NB4 (cell line): ENCODE measurements at regions not wholly inside any gene's neighbourhood (a gene's known extent, or its start where the extent isn't known, plus 50 kb on each side); places are given as distances from the start of the nearest gene placed in this dataset.
"Not testable (repeated sequence)": the region's sequence is repeated elsewhere in the genome, so short reads cannot be mapped to it uniquely, and the experiment has no call there.

Experiments used
- DNase-seq: peaks from one replicate; pipeline ENCODE4 v3.0.0; 2010; ENCODE audit warnings: low read depth
- H3K4me3 ChIP-seq: one replicate; pipeline ENCODE4 v1.5.1; 2011; ENCODE audit warnings: mild to moderate bottlenecking, low read depth, low read length, moderate library complexity
- MYC ChIP-seq: IDR thresholded peaks from 2 replicates; pipeline ENCODE4 v1.6.1; 2011; ENCODE audit warnings: low read depth, low read length
- POLR2A ChIP-seq: IDR thresholded peaks from 2 replicates; pipeline ENCODE4 v1.6.1; 2011; ENCODE audit warnings: mild to moderate bottlenecking; ENCODE audit not compliant: insufficient read length; ENCODE audit errors: extremely low read depth
- TF ChIP-seq, protein P1 (sequence below): IDR thresholded peaks from 2 replicates; pipeline ENCODE4 v1.6.1; 2011; ENCODE audit warnings: low read depth, low read length
- TF ChIP-seq, protein P2 (sequence below): IDR thresholded peaks from one replicate; pipeline ENCODE4 v1.5.1; 2012; ENCODE audit warnings: low read depth, low read length

DNA sequence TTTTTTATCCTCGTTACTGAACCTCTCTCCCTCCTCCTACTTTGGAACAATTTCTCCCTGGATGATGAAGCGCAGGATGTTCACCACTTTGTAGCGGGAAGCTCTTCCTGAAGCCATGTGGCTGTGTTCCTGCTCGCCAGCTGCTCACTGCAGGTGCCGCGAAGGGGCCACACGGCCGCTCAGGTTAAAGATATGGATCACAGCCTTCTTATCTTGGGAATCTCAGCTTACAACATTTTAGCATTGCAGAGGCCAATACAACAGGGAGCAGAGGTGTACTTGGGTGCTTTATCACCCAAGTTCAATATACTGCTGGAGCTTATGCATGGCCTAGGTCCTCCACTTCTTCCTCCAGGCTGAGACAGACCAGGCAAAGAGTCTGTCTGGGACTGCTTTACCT lies 201.2 kb upstream of the G2E3 start:
- TF ChIP-seq MYC (no peak), POLR2A (no peak)
- TF ChIP-seq, protein P1, sequence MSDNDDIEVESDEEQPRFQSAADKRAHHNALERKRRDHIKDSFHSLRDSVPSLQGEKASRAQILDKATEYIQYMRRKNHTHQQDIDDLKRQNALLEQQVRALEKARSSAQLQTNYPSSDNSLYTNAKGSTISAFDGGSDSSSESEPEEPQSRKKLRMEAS, result no peak
- TF ChIP-seq, protein P2, sequence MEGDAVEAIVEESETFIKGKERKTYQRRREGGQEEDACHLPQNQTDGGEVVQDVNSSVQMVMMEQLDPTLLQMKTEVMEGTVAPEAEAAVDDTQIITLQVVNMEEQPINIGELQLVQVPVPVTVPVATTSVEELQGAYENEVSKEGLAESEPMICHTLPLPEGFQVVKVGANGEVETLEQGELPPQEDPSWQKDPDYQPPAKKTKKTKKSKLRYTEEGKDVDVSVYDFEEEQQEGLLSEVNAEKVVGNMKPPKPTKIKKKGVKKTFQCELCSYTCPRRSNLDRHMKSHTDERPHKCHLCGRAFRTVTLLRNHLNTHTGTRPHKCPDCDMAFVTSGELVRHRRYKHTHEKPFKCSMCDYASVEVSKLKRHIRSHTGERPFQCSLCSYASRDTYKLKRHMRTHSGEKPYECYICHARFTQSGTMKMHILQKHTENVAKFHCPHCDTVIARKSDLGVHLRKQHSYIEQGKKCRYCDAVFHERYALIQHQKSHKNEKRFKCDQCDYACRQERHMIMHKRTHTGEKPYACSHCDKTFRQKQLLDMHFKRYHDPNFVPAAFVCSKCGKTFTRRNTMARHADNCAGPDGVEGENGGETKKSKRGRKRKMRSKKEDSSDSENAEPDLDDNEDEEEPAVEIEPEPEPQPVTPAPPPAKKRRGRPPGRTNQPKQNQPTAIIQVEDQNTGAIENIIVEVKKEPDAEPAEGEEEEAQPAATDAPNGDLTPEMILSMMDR, result no peak
- DNase-seq, result no peak
- no peak overlapping the region for H3K4me3 ChIP-seq

DNA sequence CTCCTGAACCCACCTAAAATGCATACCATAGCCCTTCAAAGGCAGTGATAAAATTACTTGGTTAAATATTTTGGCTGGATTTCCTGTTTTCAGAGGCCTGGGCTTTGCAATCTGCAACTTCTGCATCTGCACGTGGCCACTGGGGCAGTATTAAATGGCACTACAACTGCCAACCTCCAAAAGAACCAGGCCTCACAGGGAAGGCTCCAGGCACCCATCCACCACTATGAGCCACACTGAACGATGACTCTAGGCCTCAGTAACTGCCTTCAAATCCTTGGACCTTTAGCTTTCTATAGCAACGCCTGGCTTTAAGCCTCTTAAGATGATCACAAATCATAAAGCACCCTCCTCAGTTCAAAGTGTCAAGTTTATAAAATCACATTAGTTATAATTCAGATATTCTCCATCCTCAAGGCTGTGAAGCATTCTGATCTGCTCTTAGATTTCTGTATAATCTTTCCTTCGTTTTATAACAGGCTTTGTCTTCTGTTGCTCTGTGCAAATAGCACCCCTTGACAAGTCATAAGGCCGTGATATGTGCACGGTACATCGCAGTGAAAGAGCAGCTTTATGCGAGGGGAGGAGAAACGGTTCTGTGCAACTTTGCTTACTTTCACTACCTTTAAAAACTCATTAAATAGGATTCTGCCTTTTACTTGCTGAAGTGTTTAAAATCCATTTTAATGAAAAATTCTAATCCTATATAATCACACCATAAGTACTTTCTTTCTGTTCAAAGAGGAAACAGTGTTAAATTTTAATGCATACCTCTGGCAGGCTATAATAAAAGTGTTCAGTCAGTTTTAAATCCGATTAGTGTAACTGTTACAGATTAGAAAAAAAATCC lies 196.4 kb upstream of the G2E3 start:
- no peak overlapping the region for H3K4me3 ChIP-seq
- TF ChIP-seq, protein P2, result no peak
- TF ChIP-seq, protein P1, result 0 out of 2 replicates have a peak, but pooled peaks have one; percentile 12
- TF ChIP-seq POLR2A (no peak), MYC (no peak)
- DNase-seq, result peak; percentile 1

DNA sequence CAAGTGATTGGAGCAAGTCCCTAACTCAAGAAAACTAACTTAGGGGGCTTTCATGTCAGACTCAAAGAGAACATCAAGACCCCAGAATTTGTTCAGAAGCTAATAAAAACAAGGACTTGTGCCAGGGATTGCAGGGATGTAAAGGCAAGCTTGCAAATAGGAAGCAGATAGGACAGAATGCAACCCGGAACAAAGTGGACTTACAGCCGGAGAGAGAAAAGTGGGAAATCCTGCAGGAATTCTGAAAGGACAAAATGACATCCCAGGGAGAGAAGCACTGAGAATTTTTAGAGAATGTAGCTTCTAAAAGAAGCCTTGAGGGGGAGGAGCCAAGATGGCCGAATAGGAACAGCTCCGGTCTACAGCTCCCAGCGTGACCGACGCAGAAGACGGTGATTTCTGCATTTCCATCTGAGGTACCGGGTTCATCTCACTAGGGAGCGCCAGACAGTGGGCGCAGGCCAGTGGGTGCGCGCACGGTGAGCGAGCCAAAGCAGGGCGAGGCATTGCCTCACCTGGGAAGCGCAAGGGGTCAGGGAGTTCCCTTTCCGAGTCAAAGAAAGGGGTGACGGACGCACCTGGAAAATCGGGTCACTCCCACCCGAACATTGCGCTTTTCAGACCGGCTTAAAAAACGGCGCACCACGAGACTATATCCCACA lies 195.6 kb upstream of the G2E3 start:
- not testable (repeated sequence) for H3K4me3 ChIP-seq

DNA sequence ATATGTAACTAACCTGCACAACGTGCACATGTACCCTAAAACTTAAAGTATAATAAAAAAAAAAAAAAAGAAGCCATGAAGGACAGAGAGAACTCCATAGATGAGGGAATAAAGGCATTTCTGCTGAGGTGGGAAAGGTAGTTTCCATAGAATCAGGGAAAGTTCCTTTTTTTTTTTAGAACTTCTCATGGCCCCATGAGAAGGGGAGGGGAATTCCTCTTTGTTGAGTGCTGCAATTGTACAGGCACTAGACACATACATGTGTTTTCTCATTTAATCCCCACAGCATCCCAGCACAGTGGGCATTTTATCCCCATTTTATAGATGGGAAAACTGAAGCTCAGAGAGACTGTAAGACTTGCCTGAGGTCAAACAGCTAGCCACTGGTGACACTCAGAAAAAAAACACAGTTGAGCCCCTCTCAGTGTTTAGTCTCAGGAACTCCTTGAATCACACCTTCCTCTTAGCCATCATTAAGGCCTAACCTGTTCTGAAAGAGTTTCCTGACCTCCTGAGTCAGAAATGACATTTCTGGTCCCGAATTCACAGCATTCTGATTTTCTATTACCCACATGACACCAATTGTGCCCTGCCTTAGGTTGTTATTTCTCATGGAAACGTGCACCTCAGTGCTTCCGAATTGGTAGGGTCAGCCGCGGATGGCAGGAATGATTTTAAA lies 189.3 kb upstream of the G2E3 start:
- no peak overlapping the region for H3K4me3 ChIP-seq
- TF ChIP-seq POLR2A (no peak), MYC (no peak)
- TF ChIP-seq, protein P2, result no peak
- TF ChIP-seq, protein P1, result no peak
- no peak for DNase-seq

More for the DNA sequence above, 195.6 kb upstream of the G2E3 start:
- DNase-seq, result not testable (repeated sequence)

DNA sequence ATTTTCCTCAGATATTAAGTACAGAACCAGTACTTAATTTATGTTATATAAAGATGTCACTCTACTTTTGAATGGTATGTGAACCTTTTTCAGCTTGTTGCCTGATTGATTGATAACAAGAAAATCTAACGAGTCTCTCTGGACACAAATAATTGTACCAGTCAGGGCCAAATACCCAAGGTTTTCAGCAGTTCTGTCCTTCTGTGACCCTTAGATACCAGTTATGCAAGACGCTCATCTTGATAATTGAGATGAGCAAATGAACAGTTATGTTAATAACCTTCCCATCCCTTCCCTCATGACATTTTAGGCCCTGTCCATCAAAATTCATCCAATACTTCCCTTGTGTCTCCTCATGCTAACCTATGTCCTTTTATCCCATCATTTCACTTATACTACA lies 185.9 kb upstream of the G2E3 start:
- no peak for DNase-seq
- TF ChIP-seq, protein P2, result no peak
- no peak for TF ChIP-seq POLR2A
- TF ChIP-seq, protein P1, result no peak
- H3K4me3 ChIP-seq, result no peak overlapping the region

DNA sequence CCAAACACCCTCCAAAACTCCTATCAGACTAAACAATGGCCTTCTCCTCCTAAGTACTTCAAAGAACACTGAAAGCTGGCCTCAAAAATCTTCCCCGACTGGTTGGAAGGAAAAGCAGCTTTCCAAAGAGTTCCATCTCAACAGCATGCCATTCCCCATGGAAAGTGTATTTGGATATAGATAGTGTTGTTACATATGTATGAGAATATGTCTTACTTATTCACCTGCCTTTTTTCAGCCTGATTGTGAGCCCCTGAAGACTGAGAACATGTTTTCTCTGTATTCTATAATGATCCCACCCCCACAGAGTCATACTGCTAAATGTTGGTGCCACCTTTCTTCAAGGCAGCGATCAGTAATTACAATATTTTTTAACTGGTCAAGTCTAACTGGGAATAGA lies 185.4 kb upstream of the G2E3 start:
- DNase-seq, result no peak
- TF ChIP-seq POLR2A (no peak), MYC (no peak)
- TF ChIP-seq, protein P2, result no peak
- TF ChIP-seq, protein P1, result no peak
- H3K4me3 ChIP-seq, result no peak overlapping the region
